MCF 10A (cell line): ENCODE measurements at regions not wholly inside any gene's neighbourhood (a gene's known extent, or its start where the extent isn't known, plus 50 kb on each side); places are given as distances from the start of the nearest gene placed in this dataset.

Experiments
- BruUV-seq: library from RNA; stranded (reverse); fragments of 400-500 nt; replicated peaks from 2 replicates; lab custom pipeline; 2021; lab: Mats Ljungman, UMichigan
- CTCF ChIA-PET: fragments of 300-600 bp; sonication (Branson Sonifier 250); formaldehyde crosslinking; extraction: SDS; loops from one replicate; lab custom pipeline; 2021; ENCODE audit warnings: antibody characterized with exemption, inconsistent platforms; lab: Yijun Ruan, JAX
- POLR2A ChIA-PET: fragments of 300-600, 350-650 bp; sonication (Branson Sonifier 250); formaldehyde crosslinking; extraction: SDS; loops from one replicate; lab custom pipeline; 2020; ENCODE audit warnings: antibody characterized with exemption, inconsistent platforms; lab: Yijun Ruan, JAX
- DNase-seq: peaks from one replicate; pipeline ENCODE4 v3.0.0-alpha.2; 2018; ENCODE audit not compliant: unreplicated experiment
- H3K27ac Mint-ChIP-seq: one replicate; pipeline ENCODE4 v1.8.0; 2022; ENCODE audit warnings: mild to moderate bottlenecking, low read depth, mixed read lengths; ENCODE audit not compliant: unreplicated experiment
- H3K27me3 Mint-ChIP-seq: one replicate; pipeline ENCODE4 v1.8.0; 2022; ENCODE audit warnings: mixed read lengths; ENCODE audit not compliant: insufficient read depth, unreplicated experiment
- H3K36me3 Mint-ChIP-seq: one replicate; pipeline ENCODE4 v1.8.0; 2022; ENCODE audit warnings: mild to moderate bottlenecking, moderate library complexity, mixed read lengths; ENCODE audit not compliant: insufficient read depth, unreplicated experiment
- H3K4me1 Mint-ChIP-seq: one replicate; pipeline ENCODE4 v1.8.0; 2022; ENCODE audit warnings: mixed read lengths; ENCODE audit not compliant: insufficient read depth, unreplicated experiment
- H3K4me3 Mint-ChIP-seq: one replicate; pipeline ENCODE4 v1.8.0; 2022; ENCODE audit warnings: mild to moderate bottlenecking, moderate library complexity, mixed read lengths; ENCODE audit not compliant: unreplicated experiment
- H3K9me3 Mint-ChIP-seq: one replicate; pipeline ENCODE4 v1.8.0; 2022; ENCODE audit warnings: mixed read lengths; ENCODE audit not compliant: unreplicated experiment
- CTCF ChIP-seq: fragments of 200-600 bp; IDR thresholded peaks from one replicate; pipeline ENCODE4 v1.8.0; 2022; ENCODE audit warnings: antibody characterized with exemption, mild to moderate bottlenecking; ENCODE audit not compliant: unreplicated experiment
- intact Hi-C: fragments of 100-400 bp; cut with micrococcal nuclease; formaldehyde crosslinking; loops from 2 replicates; pipeline ENCODE4 v1.14.1; 2022

- Mint-ChIP-seq H3K9me3 (peaks cover 24% of the 10 kb centered on the region), H3K4me1 (no peaks in the 10 kb centered on the region), H3K36me3 (no peaks in the 10 kb centered on the region), H3K4me3 (no peak overlapping the region), H3K27me3 (no peaks in the 10 kb centered on the region), H3K27ac (no peak overlapping the region)
- ChIA-PET CTCF (no interaction called here), POLR2A (no interaction called here)
- TF ChIP-seq CTCF, result no peak
- no TSS peak for BruUV-seq
- no peak for DNase-seq
- intact Hi-C loops, result no loop called here
Observed at GRCh38 chr16:6956511-6956910, 376.1 kb upstream of the RBFOX1 start.

- intact Hi-C loops, result no loop called here
- DNase-seq, result no peak
- no peaks in the 10 kb centered on the region for H3K27me3 Mint-ChIP-seq
- CTCF ChIA-PET, result interaction anchor here (0.7 kb wide), 3 partner anchors 9 to 1374 kb away, joined by 3 to 5 read pairs (median 4); no protein-coding TSS in a partner anchor
- H3K4me3 Mint-ChIP-seq, result no peak overlapping the region
- TF ChIP-seq CTCF, result no peak
- H3K36me3 Mint-ChIP-seq, result no peaks in the 10 kb centered on the region
- H3K4me1 Mint-ChIP-seq, result no peaks in the 10 kb centered on the region
- POLR2A ChIA-PET, result no interaction called here
- H3K27ac Mint-ChIP-seq, result no peak overlapping the region
- H3K9me3 Mint-ChIP-seq, result peaks cover 32% of the 10 kb centered on the region
- no TSS peak for BruUV-seq
Observed at GRCh38 chr16:6955303-6955702, 377.3 kb upstream of the RBFOX1 start.

- CTCF ChIA-PET, result no interaction called here
- no peaks in the 10 kb centered on the region for H3K27me3 Mint-ChIP-seq
- no peak overlapping the region for H3K4me3 Mint-ChIP-seq
- DNase-seq, result no peak
- no peak overlapping the region for H3K27ac Mint-ChIP-seq
- intact Hi-C loops, result no loop called here
- peaks cover 28% of the 10 kb centered on the region for H3K9me3 Mint-ChIP-seq
- POLR2A ChIA-PET, result no interaction called here
- H3K4me1 Mint-ChIP-seq, result no peaks in the 10 kb centered on the region
- no peaks in the 10 kb centered on the region for H3K36me3 Mint-ChIP-seq
- TF ChIP-seq CTCF, result no peak
- BruUV-seq, result no TSS peak
Observed at GRCh38 chr16:6949240-6949639, 383.4 kb upstream of the RBFOX1 start.

- no peak overlapping the region for H3K4me3 Mint-ChIP-seq
- no TSS peak for BruUV-seq
Observed at GRCh38 chr16:6947291-6947690, 385.4 kb upstream of the RBFOX1 start.

More at GRCh38 chr16:6947291-6947690, 385.4 kb upstream of the RBFOX1 start:
- intact Hi-C loops, result no loop called here
- POLR2A ChIA-PET, result no interaction called here
- DNase-seq, result no peak
- no peak for TF ChIP-seq CTCF
- no peaks in the 10 kb centered on the region for H3K36me3 Mint-ChIP-seq
- CTCF ChIA-PET, result no interaction called here
- no peaks in the 10 kb centered on the region for H3K27me3 Mint-ChIP-seq
- no peak overlapping the region for H3K27ac Mint-ChIP-seq
- no peaks in the 10 kb centered on the region for H3K4me1 Mint-ChIP-seq
- peaks cover 28% of the 10 kb centered on the region for H3K9me3 Mint-ChIP-seq
